ENCODE measurements at regions not wholly inside any gene's neighbourhood (a gene's known extent, or its start where the extent isn't known, plus 50 kb on each side); places are given as distances from the start of the nearest gene placed in this dataset.

- TF ChIP-seq BHLHE40 (IDR thresholded peaks at IDR 0.05; ENCODE audit: borderline replicate concordance) (no peak), FOXA1 (IDR thresholded peaks at IDR 0.05) (no peak), HDGF (IDR thresholded peaks at IDR 0.05; ENCODE audit: borderline replicate concordance) (no peak), FOXM1 (IDR thresholded peaks at IDR 0.05; ENCODE audit: borderline replicate concordance) (no peak), L3MBTL2 (conservative IDR thresholded peaks at IDR 0.05) (no peak), ARNT (IDR thresholded peaks at IDR 0.05) (no peak), SP1 (IDR thresholded peaks at IDR 0.05) (no peak), ELF4 (IDR thresholded peaks at IDR 0.05) (no peak), NFRKB (IDR thresholded peaks at IDR 0.05) (no peak), ZNF384 (IDR thresholded peaks at IDR 0.05) (no peak)
Measured at GRCh38 chr10:31582365-31583052, 263.5 kb downstream of the ZEB1 start.
